ENCODE measurements at regions not wholly inside any gene's neighbourhood (a gene's known extent, or its start where the extent isn't known, plus 50 kb on each side); places are given as distances from the start of the nearest gene placed in this dataset.
"Not testable (repeated sequence)": the region's sequence is repeated elsewhere in the genome, so short reads cannot be mapped to it uniquely, and the experiment has no call there.

- no peak for DNase-seq
- no peak overlapping the region for H2BK5ac ChIP-seq (ENCODE audit: low read depth, low read length, poor library complexity, severe bottlenecking)
- 62% methylated on average over 2 of the region's 2 CpGs for WGBS
- no peaks in the 10 kb centered on the region for H3K79me1 ChIP-seq (replicated peaks; ENCODE audit: low read length, poor library complexity, severe bottlenecking)
- no peak overlapping the region for H3K4me3 ChIP-seq (ENCODE audit: insufficient read depth in 1 of 2, low read depth in 1 of 2, low read length in 2 of 2)
- no peaks in the 10 kb centered on the region for H3K27me3 ChIP-seq (ENCODE audit: control insufficient read depth in 1 of 2, insufficient read depth in 1 of 2, low read length in 2 of 2)
- H3K14ac ChIP-seq (ENCODE audit: low read length in 2 of 2): no peak overlapping the region
- H2BK15ac ChIP-seq (ENCODE audit: low read depth, poor library complexity, severe bottlenecking): no peak overlapping the region
- H2BK120ac ChIP-seq (ENCODE audit: low read depth, low read length): no peak overlapping the region
- H4K8ac ChIP-seq (ENCODE audit: low read length): no peak overlapping the region
- no peaks in the 10 kb centered on the region for H3K9me3 ChIP-seq (ENCODE audit: control insufficient read depth, low read length)
- no peak overlapping the region for H3K4ac ChIP-seq (ENCODE audit: low read depth in 1 of 2, low read length in 2 of 2)
- H2AFZ ChIP-seq (ENCODE audit: low read depth, low read length): no peak overlapping the region
- H2BK12ac ChIP-seq (ENCODE audit: low read length in 2 of 2): no peak overlapping the region
- H3K18ac ChIP-seq (ENCODE audit: low read depth in 1 of 2, low read length in 2 of 2): no peak overlapping the region
- H3K27ac ChIP-seq (ENCODE audit: low read length, poor library complexity, severe bottlenecking): no peak overlapping the region
- H2AK5ac ChIP-seq (ENCODE audit: low read length, severe bottlenecking): no peak overlapping the region
- H4K91ac ChIP-seq (ENCODE audit: low read length): no peak overlapping the region
- H3K36me3 ChIP-seq (ENCODE audit: control insufficient read depth in 1 of 2, insufficient read depth in 2 of 2, low read depth in 1 of 2, low read length in 2 of 2): no peaks in the 10 kb centered on the region
- no peaks in the 10 kb centered on the region for H3K4me1 ChIP-seq (ENCODE audit: control insufficient read depth, insufficient read depth, low read depth, low read length)
- no peak overlapping the region for H3K23ac ChIP-seq (ENCODE audit: low read length in 2 of 2)
- H3K9ac ChIP-seq (ENCODE audit: low read length): no peak overlapping the region
- no peak overlapping the region for H3K4me2 ChIP-seq (ENCODE audit: low read length, poor library complexity, severe bottlenecking)
Observed at GRCh38 chr2:155902635-155903034, 429.9 kb downstream of the NR4A2 start.

GRCh38 chr2:155895016-155895415, 437.5 kb downstream of the NR4A2 start:
- no peaks in the 10 kb centered on the region for H3K27me3 ChIP-seq (ENCODE audit: control insufficient read depth in 1 of 2, insufficient read depth in 1 of 2, low read length in 2 of 2)

DNA sequence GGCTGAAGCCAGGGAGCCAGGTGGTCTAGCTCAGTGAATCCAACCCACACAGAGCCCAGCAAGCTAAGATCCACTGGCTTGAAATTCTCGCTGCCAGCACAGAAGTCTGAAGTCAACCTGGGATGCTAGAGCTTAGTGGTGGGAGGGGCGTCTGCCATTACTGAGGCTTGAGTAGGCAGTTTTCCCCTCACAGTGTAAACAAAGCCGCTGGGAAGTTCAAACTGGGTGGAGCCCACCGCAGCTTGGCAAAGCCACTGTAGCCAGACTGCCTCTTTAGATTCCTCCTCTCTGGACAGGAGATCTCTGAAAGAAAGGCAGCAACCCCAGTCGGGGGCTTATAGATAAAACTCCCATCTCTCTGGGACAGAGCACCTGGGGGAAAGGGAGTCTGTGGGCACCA, 452.1 kb downstream of the NR4A2 start:
- H4K8ac ChIP-seq (ENCODE audit: low read length); H2AK5ac ChIP-seq (ENCODE audit: low read length, severe bottlenecking); H3K9ac ChIP-seq (ENCODE audit: low read length); H3K4me1 ChIP-seq (ENCODE audit: control insufficient read depth, insufficient read depth, low read depth, low read length); H2BK5ac ChIP-seq (ENCODE audit: low read depth, low read length, poor library complexity, severe bottlenecking); H2BK12ac ChIP-seq (ENCODE audit: low read length in 2 of 2); H2AFZ ChIP-seq (ENCODE audit: low read depth, low read length); H2BK120ac ChIP-seq (ENCODE audit: low read depth, low read length); H3K4ac ChIP-seq (ENCODE audit: low read depth in 1 of 2, low read length in 2 of 2); H3K9me3 ChIP-seq (ENCODE audit: control insufficient read depth, low read length); H3K4me2 ChIP-seq (ENCODE audit: low read length, poor library complexity, severe bottlenecking); H3K36me3 ChIP-seq (ENCODE audit: control insufficient read depth in 1 of 2, insufficient read depth in 2 of 2, low read depth in 1 of 2, low read length in 2 of 2); H3K14ac ChIP-seq (ENCODE audit: low read length in 2 of 2); H4K91ac ChIP-seq (ENCODE audit: low read length); H3K27ac ChIP-seq (ENCODE audit: low read length, poor library complexity, severe bottlenecking); DNase-seq; H3K79me1 ChIP-seq (replicated peaks; ENCODE audit: low read length, poor library complexity, severe bottlenecking); H3K27me3 ChIP-seq (ENCODE audit: control insufficient read depth in 1 of 2, insufficient read depth in 1 of 2, low read length in 2 of 2); H3K23ac ChIP-seq (ENCODE audit: low read length in 2 of 2); H3K18ac ChIP-seq (ENCODE audit: low read depth in 1 of 2, low read length in 2 of 2); H3K4me3 ChIP-seq (ENCODE audit: insufficient read depth in 1 of 2, low read depth in 1 of 2, low read length in 2 of 2); H2BK15ac ChIP-seq (ENCODE audit: low read depth, poor library complexity, severe bottlenecking): not testable (repeated sequence)
- 80% methylated on average over 5 of the region's 5 CpGs for WGBS

More at GRCh38 chr2:155895016-155895415, 437.5 kb downstream of the NR4A2 start:
- H2BK5ac ChIP-seq (ENCODE audit: low read depth, low read length, poor library complexity, severe bottlenecking): no peak overlapping the region
- H3K36me3 ChIP-seq (ENCODE audit: control insufficient read depth in 1 of 2, insufficient read depth in 2 of 2, low read depth in 1 of 2, low read length in 2 of 2): no peaks in the 10 kb centered on the region
- no peak overlapping the region for H4K8ac ChIP-seq (ENCODE audit: low read length)
- H3K4me3 ChIP-seq (ENCODE audit: insufficient read depth in 1 of 2, low read depth in 1 of 2, low read length in 2 of 2): no peak overlapping the region
- H3K23ac ChIP-seq (ENCODE audit: low read length in 2 of 2): no peak overlapping the region
- H3K27ac ChIP-seq (ENCODE audit: low read length, poor library complexity, severe bottlenecking): no peak overlapping the region
- no CpG with 5 or more reads among the region's 1 CpG for WGBS
- no peak overlapping the region for H2BK12ac ChIP-seq (ENCODE audit: low read length in 2 of 2)
- H2BK15ac ChIP-seq (ENCODE audit: low read depth, poor library complexity, severe bottlenecking): no peak overlapping the region
- H3K18ac ChIP-seq (ENCODE audit: low read depth in 1 of 2, low read length in 2 of 2): no peak overlapping the region
- no peak overlapping the region for H2AFZ ChIP-seq (ENCODE audit: low read depth, low read length)
- H3K4me2 ChIP-seq (ENCODE audit: low read length, poor library complexity, severe bottlenecking): no peak overlapping the region
- no peak overlapping the region for H3K14ac ChIP-seq (ENCODE audit: low read length in 2 of 2)
- H2AK5ac ChIP-seq (ENCODE audit: low read length, severe bottlenecking): no peak overlapping the region
- H3K9ac ChIP-seq (ENCODE audit: low read length): no peak overlapping the region
- no peaks in the 10 kb centered on the region for H3K4me1 ChIP-seq (ENCODE audit: control insufficient read depth, insufficient read depth, low read depth, low read length)
- H2BK120ac ChIP-seq (ENCODE audit: low read depth, low read length): no peak overlapping the region
- H3K4ac ChIP-seq (ENCODE audit: low read depth in 1 of 2, low read length in 2 of 2): no peak overlapping the region
- H4K91ac ChIP-seq (ENCODE audit: low read length): no peak overlapping the region
- H3K9me3 ChIP-seq (ENCODE audit: control insufficient read depth, low read length): peaks cover 10% of the 10 kb centered on the region
- DNase-seq: no peak
- H3K79me1 ChIP-seq (replicated peaks; ENCODE audit: low read length, poor library complexity, severe bottlenecking): no peaks in the 10 kb centered on the region

GRCh38 chr2:155879900-155880299, 452.6 kb downstream of the NR4A2 start:
- not testable (repeated sequence) for H2BK120ac ChIP-seq (ENCODE audit: low read depth, low read length); H3K9ac ChIP-seq (ENCODE audit: low read length)
- WGBS: 79% methylated on average over 5 of the region's 5 CpGs

More at GRCh38 chr2:155879900-155880299, 452.6 kb downstream of the NR4A2 start:
- not testable (repeated sequence) for H2BK5ac ChIP-seq (ENCODE audit: low read depth, low read length, poor library complexity, severe bottlenecking); H2BK15ac ChIP-seq (ENCODE audit: low read depth, poor library complexity, severe bottlenecking); H3K18ac ChIP-seq (ENCODE audit: low read depth in 1 of 2, low read length in 2 of 2); H3K27me3 ChIP-seq (ENCODE audit: control insufficient read depth in 1 of 2, insufficient read depth in 1 of 2, low read length in 2 of 2); H4K8ac ChIP-seq (ENCODE audit: low read length); H2AFZ ChIP-seq (ENCODE audit: low read depth, low read length); H3K27ac ChIP-seq (ENCODE audit: low read length, poor library complexity, severe bottlenecking); H2AK5ac ChIP-seq (ENCODE audit: low read length, severe bottlenecking); H3K4me1 ChIP-seq (ENCODE audit: control insufficient read depth, insufficient read depth, low read depth, low read length); H2BK12ac ChIP-seq (ENCODE audit: low read length in 2 of 2); DNase-seq; H4K91ac ChIP-seq (ENCODE audit: low read length); H3K4ac ChIP-seq (ENCODE audit: low read depth in 1 of 2, low read length in 2 of 2); H3K79me1 ChIP-seq (replicated peaks; ENCODE audit: low read length, poor library complexity, severe bottlenecking); H3K4me3 ChIP-seq (ENCODE audit: insufficient read depth in 1 of 2, low read depth in 1 of 2, low read length in 2 of 2); H3K14ac ChIP-seq (ENCODE audit: low read length in 2 of 2); H3K23ac ChIP-seq (ENCODE audit: low read length in 2 of 2); H3K36me3 ChIP-seq (ENCODE audit: control insufficient read depth in 1 of 2, insufficient read depth in 2 of 2, low read depth in 1 of 2, low read length in 2 of 2); H3K9me3 ChIP-seq (ENCODE audit: control insufficient read depth, low read length); H3K4me2 ChIP-seq (ENCODE audit: low read length, poor library complexity, severe bottlenecking)
